Dedifferentiated amniotic fluid mesenchymal stem cell (primary cell): ENCODE measurements at regions not wholly inside any gene's neighbourhood (a gene's known extent, or its start where the extent isn't known, plus 50 kb on each side); places are given as distances from the start of the nearest gene placed in this dataset.

Source experiments
- DNase-seq: peaks from one replicate; pipeline ENCODE4 v3.0.0-alpha.2; 2016; ENCODE audit errors: extremely low spot score

- no peak for DNase-seq
Observed at GRCh38 chr18:46378126-46378863, 274.1 kb downstream of the HAUS1 start.

- no peak for DNase-seq
Observed at GRCh38 chr18:46378864-46379207, 274.7 kb downstream of the HAUS1 start.

GRCh38 chr18:46379323-46379950 lies 275.3 kb downstream of the HAUS1 start:
- no peak for DNase-seq

GRCh38 chr18:46385124-46385523 lies 271.9 kb downstream of the LOXHD1 start:
- no peak for DNase-seq

GRCh38 chr18:46386788-46387187 lies 270.2 kb downstream of the LOXHD1 start:
- DNase-seq, result peak; percentile 60

GRCh38 chr18:46387441-46388131 lies 269.4 kb downstream of the LOXHD1 start:
- peak; percentile 45 for DNase-seq

GRCh38 chr18:46388286-46388685 lies 268.7 kb downstream of the LOXHD1 start:
- DNase-seq, result no peak

GRCh38 chr18:46392576-46392975 lies 264.4 kb downstream of the LOXHD1 start:
- DNase-seq, result no peak

- no peak for DNase-seq
Observed at GRCh38 chr18:46393230-46393629, 263.8 kb downstream of the LOXHD1 start.

- no peak for DNase-seq
Observed at GRCh38 chr18:46393961-46394360, 263.1 kb downstream of the LOXHD1 start.

GRCh38 chr18:46395795-46396194 lies 261.2 kb downstream of the LOXHD1 start:
- DNase-seq, result no peak

- no peak for DNase-seq
Observed at GRCh38 chr18:46397174-46397573, 259.8 kb downstream of the LOXHD1 start.

GRCh38 chr18:46398005-46398404 lies 259.0 kb downstream of the LOXHD1 start:
- DNase-seq, result no peak

- DNase-seq, result no peak
Observed at GRCh38 chr18:46398625-46399024, 258.4 kb downstream of the LOXHD1 start.

- no peak for DNase-seq
Observed at GRCh38 chr18:46399303-46399702, 257.7 kb downstream of the LOXHD1 start.

- no peak for DNase-seq
Observed at GRCh38 chr18:46400449-46400848, 256.6 kb downstream of the LOXHD1 start.

- no peak for DNase-seq
Observed at GRCh38 chr18:46401486-46402070, 255.4 kb downstream of the LOXHD1 start.

GRCh38 chr18:46402396-46402795 lies 254.6 kb downstream of the LOXHD1 start:
- DNase-seq, result no peak

GRCh38 chr18:46402945-46403344 lies 254.1 kb downstream of the LOXHD1 start:
- DNase-seq, result no peak

GRCh38 chr18:46405832-46406538 lies 251.0 kb downstream of the LOXHD1 start:
- DNase-seq, result no peak

GRCh38 chr18:46406539-46406932 lies 250.5 kb downstream of the LOXHD1 start:
- DNase-seq, result no peak
